Natural killer cell (primary cell): ENCODE measurements at regions not wholly inside any gene's neighbourhood (a gene's known extent, or its start where the extent isn't known, plus 50 kb on each side); places are given as distances from the start of the nearest gene placed in this dataset.

Experiments used
- ATAC-seq, 3 donors: fragments of 150-1000 bp in 2 of 3; fragments of 200-7000 bp in 1 of 3; cut with Tn5 transposase; 1 replicate in 1 of 3; 2 replicates in 2 of 3; pipeline ENCODE4 v1.10.0; 2021; ENCODE audit warnings: mild to moderate bottlenecking in 2 of 3, moderate library complexity in 2 of 3
- DNase-seq, 2 donors: peaks; one replicate each; pipeline versions ENCODE4 v3.0.0 to v3.0.0-alpha.2; 2013 to 2021; ENCODE audit warnings: mixed read lengths in 1 of 2
- H3K27ac ChIP-seq: one replicate; pipeline ENCODE4 v1.5.1; 2013; ENCODE audit warnings: mild to moderate bottlenecking, low read length
- H3K27me3 ChIP-seq: one replicate; pipeline ENCODE4 v1.6.1; 2013; ENCODE audit warnings: low read length; ENCODE audit not compliant: control insufficient read depth, insufficient read depth
- H3K36me3 ChIP-seq: one replicate; pipeline ENCODE4 v1.6.1; 2013; ENCODE audit warnings: low read length; ENCODE audit not compliant: control insufficient read depth, insufficient read depth
- H3K4me1 ChIP-seq: one replicate; pipeline ENCODE4 v1.6.1; 2013; ENCODE audit warnings: low read length; ENCODE audit not compliant: control insufficient read depth, insufficient read depth
- H3K4me3 ChIP-seq: one replicate; pipeline ENCODE4 v1.5.1; 2013; ENCODE audit warnings: low read length
- H3K9me3 ChIP-seq: one replicate; pipeline ENCODE4 v1.6.1; 2013; ENCODE audit warnings: low read length; ENCODE audit not compliant: control insufficient read depth, insufficient read depth
- H3K27ac Mint-ChIP-seq, 2 donors: one replicate each; pipeline ENCODE4 v1.8.0; 2022; ENCODE audit warnings: mild to moderate bottlenecking in 2 of 2, mixed read lengths in 2 of 2, moderate library complexity in 1 of 2
- H3K27me3 Mint-ChIP-seq, 2 donors: one replicate each; pipeline ENCODE4 v1.8.0; 2022; ENCODE audit warnings: low read depth in 2 of 2, mixed read lengths in 2 of 2
- H3K36me3 Mint-ChIP-seq: one replicate; pipeline ENCODE4 v1.8.0; 2022; ENCODE audit warnings: mixed read lengths
- H3K4me1 Mint-ChIP-seq, 2 donors: one replicate each; pipeline ENCODE4 v1.8.0; 2022; ENCODE audit warnings: mixed read lengths in 2 of 2
- H3K4me3 Mint-ChIP-seq: one replicate; pipeline ENCODE4 v1.8.0; 2022; ENCODE audit warnings: mild to moderate bottlenecking, moderate library complexity, mixed read lengths
- H3K9me3 Mint-ChIP-seq, 2 donors: one replicate each; pipeline ENCODE4 v1.8.0; 2022; ENCODE audit warnings: mixed read lengths in 2 of 2
- WGBS: methylation state at CpG from one replicate; pipeline ENCODE4 v1.1.7; 2013; ENCODE audit warnings: missing lambda C conversion rate; ENCODE audit not compliant: insufficient coverage; 5-methylcytosine and 5-hydroxymethylcytosine counted together
- intact Hi-C: fragments of 100-400 bp; cut with micrococcal nuclease; formaldehyde crosslinking; loops from one replicate; pipeline ENCODE4 v1.14.2; 2022
- TF ChIP-seq, protein P1 (sequence below): fragments of 200-600 bp; IDR thresholded peaks from one replicate; pipeline ENCODE4 v1.8.0; 2022; ENCODE audit warnings: antibody characterized with exemption

DNA sequence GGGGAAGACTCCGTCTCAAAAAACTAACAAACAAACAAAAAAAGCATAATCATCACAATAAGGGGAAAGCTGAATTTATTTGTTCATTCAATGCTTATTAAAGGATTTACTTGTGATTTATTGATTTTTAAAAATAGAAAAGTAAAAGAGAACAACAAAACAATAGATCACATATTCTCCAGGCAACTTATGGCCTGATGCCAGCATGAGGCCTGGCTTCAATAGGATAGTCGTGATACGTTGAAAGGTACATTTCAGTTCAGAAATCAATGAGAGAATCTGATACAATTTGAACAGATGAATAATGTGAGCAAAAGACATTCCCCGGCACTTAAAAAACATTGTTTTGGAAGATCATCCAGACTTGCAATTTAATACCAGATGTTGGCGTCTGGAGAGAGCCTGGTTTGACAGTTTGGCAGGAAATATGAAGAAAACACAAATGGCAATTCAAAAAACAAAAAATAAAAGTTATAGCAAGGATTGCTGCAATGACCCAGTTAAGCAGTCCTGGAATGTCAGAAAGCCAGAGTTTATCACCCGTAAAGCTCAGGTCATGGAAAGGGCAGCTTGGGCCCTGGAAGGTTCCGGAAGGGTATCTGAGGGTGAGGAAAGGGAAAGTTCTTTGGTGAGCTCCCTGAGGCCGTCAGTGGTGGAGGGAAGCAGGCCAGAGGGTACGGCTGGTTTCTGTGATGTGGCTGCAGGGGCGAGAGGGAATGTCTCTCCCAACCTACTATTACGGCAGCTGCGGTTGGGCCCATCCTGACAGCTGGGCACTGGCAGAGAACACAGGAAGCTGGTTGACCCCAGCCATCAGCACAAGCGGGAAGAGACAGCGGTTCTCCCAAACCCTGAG, 230.2 kb upstream of the HES1 start:
- Histone ChIP-seq H3K4me1 (no peaks in the 10 kb centered on the region), H3K4me3 (no peak overlapping the region), H3K27me3 (no peaks in the 10 kb centered on the region), H3K27ac (no peak overlapping the region), H3K9me3 (no peaks in the 10 kb centered on the region), H3K36me3 (no peaks in the 10 kb centered on the region)
- Mint-ChIP-seq H3K9me3 (no peaks in the 10 kb centered on the region), H3K27ac (no peak overlapping the region), H3K4me1 (no peaks in the 10 kb centered on the region), H3K27me3 (peaks cover 4 to 13% of the 10 kb centered on the region in 2 donors), H3K4me3 (no peak overlapping the region), H3K36me3 (no peaks in the 10 kb centered on the region)
- ATAC-seq = no peak
- TF ChIP-seq, protein P1, sequence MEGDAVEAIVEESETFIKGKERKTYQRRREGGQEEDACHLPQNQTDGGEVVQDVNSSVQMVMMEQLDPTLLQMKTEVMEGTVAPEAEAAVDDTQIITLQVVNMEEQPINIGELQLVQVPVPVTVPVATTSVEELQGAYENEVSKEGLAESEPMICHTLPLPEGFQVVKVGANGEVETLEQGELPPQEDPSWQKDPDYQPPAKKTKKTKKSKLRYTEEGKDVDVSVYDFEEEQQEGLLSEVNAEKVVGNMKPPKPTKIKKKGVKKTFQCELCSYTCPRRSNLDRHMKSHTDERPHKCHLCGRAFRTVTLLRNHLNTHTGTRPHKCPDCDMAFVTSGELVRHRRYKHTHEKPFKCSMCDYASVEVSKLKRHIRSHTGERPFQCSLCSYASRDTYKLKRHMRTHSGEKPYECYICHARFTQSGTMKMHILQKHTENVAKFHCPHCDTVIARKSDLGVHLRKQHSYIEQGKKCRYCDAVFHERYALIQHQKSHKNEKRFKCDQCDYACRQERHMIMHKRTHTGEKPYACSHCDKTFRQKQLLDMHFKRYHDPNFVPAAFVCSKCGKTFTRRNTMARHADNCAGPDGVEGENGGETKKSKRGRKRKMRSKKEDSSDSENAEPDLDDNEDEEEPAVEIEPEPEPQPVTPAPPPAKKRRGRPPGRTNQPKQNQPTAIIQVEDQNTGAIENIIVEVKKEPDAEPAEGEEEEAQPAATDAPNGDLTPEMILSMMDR = no peak
- intact Hi-C loops = no loop called here
- WGBS = 74% methylated on average over 13 of the region's 14 CpGs
- DNase-seq = no peak

GRCh38 chr3:193906849-193907410, 229.0 kb upstream of the HES1 start:
- Mint-ChIP-seq H3K9me3 (no peaks in the 10 kb centered on the region), H3K36me3 (no peaks in the 10 kb centered on the region), H3K4me1 (peaks cover 8 to 11% of the 10 kb centered on the region in 2 donors), H3K4me3 (no peak overlapping the region), H3K27me3 (peaks cover 4 to 13% of the 10 kb centered on the region in 2 donors), H3K27ac (no peak overlapping the region)
- DNase-seq = no peak
- Histone ChIP-seq H3K27ac (no peak overlapping the region), H3K4me1 (no peaks in the 10 kb centered on the region), H3K36me3 (no peaks in the 10 kb centered on the region), H3K9me3 (no peaks in the 10 kb centered on the region), H3K27me3 (no peaks in the 10 kb centered on the region), H3K4me3 (no peak overlapping the region)
- WGBS = 92% methylated on average over 2 of the region's 2 CpGs
- intact Hi-C loops = no loop called here
- TF ChIP-seq, protein P1 = no peak
- no peak for ATAC-seq

GRCh38 chr3:193908181-193908744, 227.7 kb upstream of the HES1 start:
- Histone ChIP-seq H3K27me3 (no peaks in the 10 kb centered on the region), H3K9me3 (no peaks in the 10 kb centered on the region), H3K4me1 (no peaks in the 10 kb centered on the region), H3K36me3 (no peaks in the 10 kb centered on the region), H3K27ac (no peak overlapping the region), H3K4me3 (no peak overlapping the region)
- TF ChIP-seq, protein P1 = no peak
- Mint-ChIP-seq H3K27me3 (peaks cover 4 to 13% of the 10 kb centered on the region in 2 donors), H3K36me3 (no peaks in the 10 kb centered on the region), H3K4me1 (peaks cover 13 to 19% of the 10 kb centered on the region in 2 donors), H3K4me3 (no peak overlapping the region), H3K27ac (no peak overlapping the region), H3K9me3 (no peaks in the 10 kb centered on the region)
- 100% methylated on average over 1 of the region's 1 CpG for whole genome bisulfite sequencing
- DNase-seq = no peak
- ATAC-seq = no peak
- intact Hi-C loops = no loop called here
